NCI-H510A (cell line): ENCODE measurements at regions not wholly inside any gene's neighbourhood (a gene's known extent, or its start where the extent isn't known, plus 50 kb on each side); places are given as distances from the start of the nearest gene placed in this dataset.
"Not testable (repeated sequence)": the region's sequence is repeated elsewhere in the genome, so short reads cannot be mapped to it uniquely, and the experiment has no call there.

Experiments used
- DNase-seq: peaks from one replicate; lab custom pipeline; 2025; lab: John Stamatoyannopoulos, UW

DNA sequence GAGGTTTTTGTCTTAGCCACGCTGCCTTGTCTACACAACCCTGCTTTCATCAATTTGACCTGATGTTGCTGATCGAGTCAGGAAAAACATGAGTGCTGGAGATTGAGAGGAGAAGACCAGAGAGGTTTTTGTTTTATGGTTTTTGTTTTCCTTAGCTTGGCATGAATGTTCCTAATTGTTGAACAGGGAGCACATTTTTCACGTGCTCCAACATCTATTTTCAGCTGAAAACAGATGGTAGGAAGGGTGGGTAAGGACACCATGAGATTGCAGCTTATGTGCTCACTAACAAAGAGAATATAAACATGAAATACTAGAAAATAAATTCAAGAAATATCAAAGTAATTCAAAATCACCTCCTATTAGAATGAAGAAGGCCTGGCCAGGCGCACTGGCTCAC is 79.9 kb upstream of the LMCD1 start:
- DNase-seq = no peak

GRCh38 chr3:8423307-8423706 is 78.3 kb upstream of the LMCD1 start:
- no peak for DNase-seq

GRCh38 chr3:8424281-8424680 is 77.3 kb upstream of the LMCD1 start:
- DNase-seq = no peak

- DNase-seq = no peak
Observed at GRCh38 chr3:8436661-8437287, 64.8 kb upstream of the LMCD1 start.

- DNase-seq = no peak
Observed at GRCh38 chr3:8438507-8439079, 63.0 kb upstream of the LMCD1 start.

DNA sequence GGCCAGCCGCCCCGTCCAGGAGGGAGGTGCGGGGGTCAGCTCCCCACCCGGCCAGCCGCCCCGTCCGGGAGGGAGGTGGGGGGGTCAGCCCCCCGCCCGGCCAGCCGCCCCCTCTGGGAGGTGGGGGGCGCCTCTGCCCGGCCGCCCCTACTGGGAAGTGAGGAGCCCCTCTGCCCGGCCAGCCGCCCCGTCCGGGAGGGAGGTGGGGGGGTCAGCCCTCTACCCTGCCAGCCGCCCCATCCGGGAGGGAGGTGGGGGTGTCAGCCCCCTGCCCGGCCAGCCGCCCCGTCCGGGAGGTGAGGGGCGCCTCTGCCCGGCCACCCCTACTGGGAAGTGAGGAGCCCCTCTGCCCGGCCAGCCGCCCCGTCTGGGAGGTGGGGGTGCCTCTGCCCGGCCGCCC is 61.5 kb upstream of the LMCD1 start:
- not testable (repeated sequence) for DNase-seq

GRCh38 chr3:8441969-8442559 is 59.6 kb upstream of the LMCD1 start:
- no peak for DNase-seq

DNA sequence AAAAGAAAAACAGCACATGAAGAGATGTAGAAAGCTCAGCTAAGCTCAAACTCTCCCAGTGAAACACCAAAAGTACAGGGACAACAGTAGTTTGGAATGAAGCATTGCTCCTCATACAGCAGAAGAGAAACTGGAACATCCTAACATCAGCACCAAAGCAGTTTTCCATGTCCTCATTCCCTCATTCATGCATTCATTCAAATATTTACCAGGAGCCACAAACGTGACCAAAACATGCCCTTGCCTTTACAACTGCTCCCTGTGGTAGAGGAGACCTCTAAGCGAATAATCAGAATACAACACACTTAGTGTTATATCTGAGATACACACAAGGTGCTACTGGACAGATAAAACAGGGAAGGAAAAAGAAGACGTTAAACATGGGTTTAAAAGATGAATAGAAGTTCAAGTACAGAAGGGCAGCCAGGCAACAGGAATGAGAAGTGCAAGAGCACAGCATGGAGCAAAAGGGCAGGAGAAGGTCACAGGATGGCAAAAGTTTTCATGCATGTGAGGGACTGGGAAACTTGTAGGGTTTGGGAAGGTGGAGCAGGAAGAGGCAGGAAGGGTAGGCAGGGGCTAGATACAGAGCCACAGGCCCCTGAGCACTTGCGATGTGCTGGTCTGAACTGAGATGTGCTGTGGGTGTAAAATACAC is 58.5 kb upstream of the LMCD1 start:
- no peak for DNase-seq

DNA sequence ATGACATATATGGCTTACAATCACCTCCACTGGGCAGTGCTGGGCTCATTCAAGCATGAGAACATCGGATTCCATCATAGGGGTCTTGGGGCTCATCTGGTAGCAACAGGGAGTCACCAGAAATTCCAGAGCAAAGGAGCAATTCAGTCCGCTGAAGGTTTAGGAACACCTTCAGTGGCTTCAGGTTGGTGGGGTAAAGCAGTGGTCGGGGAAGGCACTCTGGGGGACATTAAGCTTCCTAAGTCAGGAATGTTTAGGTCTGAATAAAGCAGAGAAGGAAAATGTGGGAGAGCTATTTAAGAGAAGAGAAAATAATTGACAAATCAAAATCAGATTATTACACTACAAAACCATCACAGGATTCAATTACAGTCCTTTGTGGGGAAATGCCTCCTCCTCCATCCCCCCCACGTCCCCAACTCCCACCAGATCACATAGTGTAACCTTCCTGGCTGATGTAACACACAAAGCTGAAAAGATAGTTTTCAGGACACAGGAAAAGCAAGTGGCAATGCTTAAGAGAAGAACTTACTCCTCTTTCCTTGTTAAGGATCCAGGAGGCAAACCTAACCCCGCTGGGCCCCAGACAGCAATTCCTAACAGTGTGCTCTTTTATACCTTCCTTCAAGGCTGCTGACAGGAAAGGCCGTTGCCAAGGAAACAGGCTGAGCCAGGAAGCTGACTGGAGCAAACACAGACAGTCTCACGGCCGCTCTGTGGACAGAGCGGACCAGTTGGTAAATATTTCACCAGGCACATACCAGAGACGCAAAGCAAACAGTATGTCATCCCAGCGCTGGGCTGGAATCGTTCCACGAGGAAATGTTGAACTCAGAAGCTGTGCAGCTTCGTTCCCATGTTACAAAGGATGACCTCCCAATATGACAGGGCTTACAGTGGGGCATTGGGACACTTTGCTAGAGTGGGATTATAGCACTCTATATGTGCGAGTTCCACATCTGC is 57.5 kb upstream of the LMCD1 start:
- DNase-seq = peak; percentile 70

GRCh38 chr3:8444883-8445282 is 56.7 kb upstream of the LMCD1 start:
- DNase-seq = no peak

GRCh38 chr3:8445861-8446260 is 55.8 kb upstream of the LMCD1 start:
- DNase-seq = no peak

DNA sequence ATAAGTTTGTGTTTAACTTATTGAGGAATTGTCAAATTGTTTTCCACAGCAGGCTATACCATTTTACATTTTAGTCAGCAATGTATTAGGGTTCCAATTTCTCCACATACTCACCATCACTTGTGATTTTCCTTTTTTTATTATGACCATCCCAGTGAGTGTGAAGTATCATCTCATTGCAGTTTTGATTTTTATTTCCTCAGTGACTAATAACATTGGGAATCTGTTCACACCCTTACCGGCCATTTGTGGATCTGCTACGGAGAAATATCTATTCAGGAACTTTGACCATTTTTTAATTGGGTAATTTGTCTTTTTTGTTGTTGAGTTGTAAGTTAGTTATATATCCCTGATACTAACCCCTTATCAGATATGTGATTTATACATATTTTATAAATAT is 54.8 kb upstream of the LMCD1 start:
- DNase-seq = no peak

- DNase-seq = no peak
Observed at GRCh38 chr3:8450618-8451017, 51.0 kb upstream of the LMCD1 start.

- DNase-seq = no peak
Observed at GRCh38 chr3:8451696-8452095, 49.9 kb upstream of the LMCD1 start.
